Hematopoietic multipotent progenitor cell treated with erythropoietin and hydrocortisone succinate and interleukin-3 and kit ligand, for 15 days (in vitro differentiated cells): ENCODE measurements at regions not wholly inside any gene's neighbourhood (a gene's known extent, or its start where the extent isn't known, plus 50 kb on each side); places are given as distances from the start of the nearest gene placed in this dataset.

Experiments
- DNase-seq: peaks from one replicate; pipeline ENCODE4 v3.0.0-alpha.2; 2015; ENCODE audit warnings: low spot score

DNA sequence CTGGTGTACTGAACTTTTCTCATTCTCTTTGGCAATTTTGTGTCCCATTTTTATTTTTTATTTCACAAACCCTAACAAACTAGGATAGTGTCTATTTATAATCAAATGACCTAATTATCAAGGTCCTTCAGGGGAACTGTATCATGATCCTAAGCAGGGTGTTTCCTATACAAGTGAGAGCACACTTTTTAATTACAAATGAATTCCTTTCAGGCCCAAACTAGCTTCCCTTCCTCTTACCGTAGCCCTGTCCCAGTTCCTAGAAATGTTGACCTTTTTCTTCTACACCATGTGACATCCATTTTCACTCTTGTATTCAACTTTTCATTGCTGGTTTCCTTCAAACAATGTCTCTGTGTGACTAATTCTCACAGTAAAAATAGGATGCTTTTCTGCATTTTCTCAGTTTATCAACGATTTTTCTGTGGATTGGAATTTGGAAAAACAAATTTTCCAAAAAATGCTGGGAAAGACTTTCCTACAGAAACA is 411.4 kb downstream of the CCDC91 start:
- no peak for DNase-seq

DNA sequence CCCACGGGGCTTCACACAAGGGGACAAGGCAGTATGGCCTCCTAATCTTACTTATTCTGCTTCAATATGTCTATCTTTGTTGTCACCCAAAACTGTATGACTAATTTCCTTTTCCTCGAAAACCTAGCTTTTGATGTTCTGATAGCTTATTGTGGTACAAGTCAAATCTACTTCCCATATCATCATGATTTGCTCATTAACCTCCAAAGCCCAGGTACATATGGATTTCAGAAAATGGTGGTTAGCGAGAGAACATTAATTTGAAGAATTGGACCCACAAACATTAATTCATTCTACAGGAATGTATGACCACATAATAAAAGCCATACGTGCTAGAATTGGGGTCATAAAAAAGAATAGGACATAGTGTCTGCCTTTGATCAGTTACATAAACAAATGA is 412.5 kb downstream of the CCDC91 start:
- DNase-seq = no peak

- DNase-seq = no peak
Observed at GRCh38 chr12:28603239-28603638, 413.0 kb downstream of the CCDC91 start.

- no peak for DNase-seq
Observed at GRCh38 chr12:28603801-28604200, 413.5 kb downstream of the CCDC91 start.

DNA sequence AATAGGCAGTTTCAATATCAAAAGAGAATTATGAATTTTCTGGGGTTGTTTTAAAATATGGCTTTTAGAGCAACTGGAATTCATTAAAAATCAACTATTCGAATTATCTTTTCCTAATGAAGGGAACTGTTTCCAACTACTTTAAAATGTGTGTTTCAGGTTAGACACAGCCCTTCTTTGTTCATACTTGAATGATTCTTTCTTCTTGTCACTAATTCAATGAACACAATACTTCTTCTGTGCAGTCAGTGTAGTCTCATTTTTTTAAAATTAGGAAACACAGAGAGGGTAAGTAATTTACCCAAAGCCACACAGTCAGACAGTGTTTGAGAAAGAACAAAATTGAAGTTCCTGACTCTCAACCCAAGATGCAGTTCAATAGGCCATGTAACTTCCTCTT is 414.0 kb downstream of the CCDC91 start:
- DNase-seq = no peak

- DNase-seq = no peak
Observed at GRCh38 chr12:28606967-28607557, 416.8 kb downstream of the CCDC91 start.

GRCh38 chr12:28610401-28611114 is 420.3 kb downstream of the CCDC91 start:
- DNase-seq = no peak

DNA sequence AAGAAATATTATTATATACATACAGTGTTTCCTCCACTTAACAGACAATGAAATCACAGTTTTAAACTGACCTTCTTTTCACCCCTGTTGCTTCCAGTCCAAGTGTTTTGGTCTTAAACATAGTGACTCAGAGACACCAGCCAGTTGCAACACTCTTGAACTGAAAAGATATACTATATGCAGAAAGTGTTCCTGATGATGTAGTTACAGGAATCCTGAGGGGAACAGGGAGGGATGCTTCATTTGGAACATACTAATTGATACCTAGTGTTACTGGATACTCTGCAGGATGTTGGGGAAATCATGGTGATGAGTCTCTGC is 420.8 kb downstream of the CCDC91 start:
- DNase-seq = no peak

- no peak for DNase-seq
Observed at GRCh38 chr12:28611449-28611848, 421.2 kb downstream of the CCDC91 start.

- DNase-seq = no peak
Observed at GRCh38 chr12:28618171-28618570, 427.9 kb downstream of the CCDC91 start.

- DNase-seq = no peak
Observed at GRCh38 chr12:28618772-28619171, 428.5 kb downstream of the CCDC91 start.

DNA sequence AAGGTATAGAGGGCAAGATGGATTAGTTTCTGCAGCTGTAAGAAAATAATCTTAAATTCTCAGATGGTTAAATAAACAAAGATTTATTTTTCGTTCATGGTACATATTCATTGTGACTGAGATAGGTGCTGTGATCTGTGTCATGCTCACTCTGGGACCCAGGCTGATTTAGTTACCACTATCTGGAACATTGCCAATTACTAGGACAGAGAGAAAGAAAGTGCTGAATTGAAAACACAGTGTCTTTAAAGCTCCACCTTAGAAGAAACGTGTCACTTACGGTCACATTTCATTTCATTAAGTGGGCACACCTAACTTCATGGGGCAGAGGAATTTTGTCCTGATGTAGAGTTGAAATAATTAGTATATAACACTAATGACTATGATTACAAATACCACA is 430.0 kb downstream of the CCDC91 start:
- DNase-seq = no peak

DNA sequence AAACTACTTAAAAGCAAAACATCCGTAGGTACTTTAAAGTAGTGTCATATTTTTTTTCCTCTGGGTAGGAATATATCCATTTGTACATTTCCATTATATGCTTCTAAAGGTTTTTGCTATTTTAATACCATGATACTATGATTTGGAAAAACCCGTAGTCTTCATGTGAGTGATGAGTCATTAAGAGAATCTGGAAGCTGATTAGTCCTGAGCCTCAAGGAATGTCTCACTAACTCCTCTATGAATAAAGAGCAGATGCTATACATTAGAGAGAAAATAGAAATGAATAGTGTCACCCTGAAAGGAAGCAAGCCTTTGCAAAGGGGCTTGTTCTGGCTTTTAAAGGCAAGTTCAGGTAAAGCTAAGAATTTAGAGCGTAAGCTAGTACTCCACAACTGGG is 432.1 kb downstream of the CCDC91 start:
- DNase-seq = no peak

DNA sequence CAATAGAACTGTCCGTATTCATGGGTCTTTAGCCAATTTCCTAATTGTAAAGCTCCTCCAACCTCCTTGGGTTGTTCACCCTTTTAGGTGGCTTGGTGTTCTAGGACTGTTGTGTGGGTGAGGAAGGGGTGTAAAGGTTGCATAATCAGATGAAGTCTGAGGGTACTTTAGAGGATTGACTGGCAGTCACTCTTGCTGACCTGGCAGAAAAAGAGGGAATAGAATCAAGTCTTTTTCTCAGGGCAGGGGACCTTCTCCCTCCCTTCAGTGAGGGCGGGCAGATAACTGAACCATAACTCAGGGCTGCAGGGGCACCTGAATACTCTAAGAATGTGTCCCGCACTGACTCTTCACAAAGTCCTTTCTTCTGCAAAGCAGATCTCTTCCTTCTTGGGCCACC is 436.2 kb downstream of the CCDC91 start:
- no peak for DNase-seq

DNA sequence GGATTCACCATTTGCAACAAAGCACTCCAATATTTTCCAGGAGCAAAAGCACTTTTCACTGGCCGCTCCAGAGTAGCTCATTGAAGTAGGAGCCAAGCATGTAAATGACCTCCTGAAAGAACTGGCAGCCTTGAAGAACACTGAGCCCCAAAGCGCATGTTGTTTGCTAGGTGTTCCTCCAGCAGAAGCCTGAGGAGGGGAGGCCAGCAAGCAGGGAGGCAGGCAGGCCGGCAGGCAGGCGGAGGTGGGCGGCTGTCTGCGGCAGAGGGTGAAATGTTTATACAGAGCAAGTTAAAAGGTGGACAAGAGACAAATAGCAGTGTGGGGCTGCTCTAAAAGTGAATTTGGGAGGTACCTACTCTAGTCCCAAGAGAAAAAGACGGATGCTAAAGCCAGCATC is 439.4 kb downstream of the CCDC91 start:
- DNase-seq = no peak

DNA sequence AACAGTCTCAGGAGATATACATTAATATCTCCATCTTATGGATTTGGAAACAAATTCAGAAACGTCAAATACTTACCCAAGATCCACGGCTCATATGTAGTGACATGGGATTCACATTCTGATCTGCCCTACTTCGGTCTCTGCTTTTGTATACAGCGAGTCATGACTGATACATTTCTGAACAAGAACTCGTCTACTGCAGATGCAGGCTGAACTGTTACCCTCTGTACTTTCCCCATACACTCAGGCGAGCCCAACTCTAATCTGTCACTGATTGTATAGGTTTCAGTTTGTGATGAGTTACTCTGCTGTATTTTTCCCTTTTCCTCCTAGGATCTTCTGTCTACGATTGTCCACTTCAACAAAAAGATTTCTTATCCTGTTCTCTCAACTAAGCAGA is 441.6 kb downstream of the CCDC91 start:
- no peak for DNase-seq

- no peak for DNase-seq
Observed at GRCh38 chr12:28640519-28640918, 450.3 kb downstream of the CCDC91 start.

GRCh38 chr12:28645436-28645835 is 455.2 kb downstream of the CCDC91 start:
- no peak for DNase-seq

DNA sequence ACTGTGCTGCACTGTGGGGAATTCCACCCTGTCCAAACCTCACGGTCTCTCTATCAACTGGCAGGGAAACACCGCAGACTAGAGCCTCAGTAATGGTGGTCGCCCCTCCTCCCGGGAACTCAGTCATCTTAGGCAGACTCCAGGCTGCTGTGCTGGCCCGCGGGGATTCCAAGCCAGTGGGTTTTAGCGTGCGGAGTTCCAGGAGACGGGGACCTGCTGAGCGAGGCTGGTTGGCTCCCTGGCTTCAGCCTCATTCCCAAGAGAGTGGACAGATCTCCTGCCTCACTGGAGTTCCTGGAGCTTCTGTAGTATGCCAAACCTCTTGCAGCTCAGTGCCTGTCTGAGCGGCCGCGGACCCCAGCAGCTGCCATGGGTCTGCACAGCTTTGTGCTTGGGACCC is 455.6 kb downstream of the CCDC91 start:
- DNase-seq = no peak

GRCh38 chr12:28650906-28651305 is 460.6 kb downstream of the CCDC91 start:
- no peak for DNase-seq

GRCh38 chr12:28652239-28652638 is 462.0 kb downstream of the CCDC91 start:
- no peak for DNase-seq

DNA sequence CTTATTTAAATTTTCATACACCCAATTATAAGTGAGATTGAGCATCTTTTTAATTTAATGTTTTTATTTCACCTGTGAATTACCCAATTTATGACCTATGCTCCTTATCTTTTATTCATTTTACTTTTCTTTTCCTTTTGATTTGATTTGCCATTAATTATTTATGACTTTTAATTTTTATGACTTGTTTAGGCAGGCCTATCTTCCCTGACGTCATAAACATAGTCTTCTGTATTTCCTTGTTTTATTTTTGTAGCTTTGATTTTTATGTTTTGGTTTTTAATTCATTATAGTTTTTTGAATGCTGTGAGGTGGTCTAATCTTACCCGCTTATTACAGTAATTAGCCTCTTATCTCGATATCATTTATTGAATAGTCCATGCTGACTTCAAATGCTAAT is 467.1 kb upstream of the FAR2 start:
- DNase-seq = no peak

DNA sequence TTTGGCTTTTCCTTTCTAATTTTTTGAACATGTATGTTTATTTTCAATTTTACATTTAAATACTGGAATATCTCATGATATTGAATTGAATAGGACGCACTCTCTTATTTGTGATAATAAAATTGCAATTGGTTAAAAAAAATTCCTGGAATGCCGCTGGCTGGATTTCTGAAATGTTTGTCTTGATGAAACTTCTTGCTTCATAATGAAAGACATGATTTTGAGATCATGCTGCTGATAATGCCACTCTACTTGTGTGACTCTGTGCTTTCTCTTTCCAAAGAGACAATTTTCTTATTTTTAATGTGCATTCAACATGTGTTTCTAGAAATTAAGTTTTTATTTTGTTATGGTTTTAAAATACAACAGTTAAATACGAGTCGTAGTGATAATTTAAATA is 465.7 kb upstream of the FAR2 start:
- no peak for DNase-seq
